Upper lobe of left lung (tissue), 6 donors: ENCODE measurements at regions not wholly inside any gene's neighbourhood (a gene's known extent, or its start where the extent isn't known, plus 50 kb on each side); places are given as distances from the start of the nearest gene placed in this dataset.

ENCODE experiments used
- ATAC-seq, 2 donors: fragments of 200-7000 bp; cut with Tn5 transposase; one replicate each; pipeline ENCODE4 v1.9.1; 2022; ENCODE audit warnings: mild to moderate bottlenecking in 2 of 2, moderate library complexity in 2 of 2; ENCODE audit not compliant: low FRiP score in 2 of 2
- DNase-seq, 2 donors: peaks; one replicate each; pipeline ENCODE4 v3.0.0-alpha.2; 2019 to 2020
- H3K27ac ChIP-seq, 4 donors: fragments of 200-600 bp; sonication (generic); one replicate each; pipeline ENCODE4 v1.5.1; 2016 to 2019
- H3K27me3 ChIP-seq, 4 donors: fragments of 200-600 bp; sonication (generic); one replicate each; pipeline ENCODE4 v1.5.1; 2017 to 2019
- H3K36me3 ChIP-seq, 4 donors: fragments of 200-600 bp; sonication (generic); one replicate each; pipeline ENCODE4 v1.5.1; 2016 to 2019
- H3K4me1 ChIP-seq, 4 donors: fragments of 200-600 bp; sonication (generic); one replicate each; pipeline ENCODE4 v1.5.1; 2018 to 2019
- H3K4me3 ChIP-seq, 4 donors: fragments of 200-600 bp; sonication (generic); one replicate each; pipeline ENCODE4 v1.5.1; 2017 to 2019; ENCODE audit warnings: mild to moderate bottlenecking in 2 of 4, moderate library complexity in 1 of 4
- H3K9me3 ChIP-seq, 4 donors: fragments of 200-600 bp; sonication (generic); one replicate each; pipeline ENCODE4 v1.5.1; 2018 to 2019
- CTCF ChIP-seq, 6 experiments: fragments of 450-650 bp in 4 of 6; fragments of 200-600 bp in 2 of 6; sonication (generic) in 2 of 6; IDR thresholded peaks; one replicate each; pipeline ENCODE4 v1.5.1; 2016 to 2019; ENCODE audit warnings: antibody characterized with exemption in 6 of 6
- EP300 ChIP-seq, 4 donors: sonication (generic); formaldehyde crosslinking; IDR thresholded peaks; one replicate each; pipeline ENCODE4 v1.5.1; 2017; ENCODE audit warnings: antibody characterized with exemption in 4 of 4, control low read depth in 2 of 4
- POLR2A ChIP-seq, 4 donors: fragments of 450-650 bp; IDR thresholded peaks; one replicate each; pipeline ENCODE4 v1.5.1; 2016 to 2017; ENCODE audit warnings: antibody characterized with exemption in 4 of 4, mild to moderate bottlenecking in 2 of 4
- POLR2AphosphoS5 ChIP-seq, 2 donors: sonication (generic); formaldehyde crosslinking; IDR thresholded peaks; one replicate each; pipeline ENCODE4 v1.5.1; 2017; ENCODE audit warnings: antibody characterized with exemption in 2 of 2
- WGBS, 2 donors: methylation state at CpG; one replicate each; pipeline ENCODE4 v1.1.5; 2017 to 2018; 5-methylcytosine and 5-hydroxymethylcytosine counted together
- donor health status: DM: no; HTN: no; CAD: no; lungs with moderate emphysema.
- donor health status: DM: no; HTN: yes; CAD: no; lungs with severe emphysema.

GRCh38 chr10:131802156-131802915 lies 98.5 kb upstream of the PPP2R2D start:
- peak in 1 of 2 donors; percentile 36 for DNase-seq
- WGBS, 2 donors, result 95% methylated on average over 16 of the region's 16 CpGs
- H3K36me3 ChIP-seq, result no peaks in the 10 kb centered on the region
- H3K27me3 ChIP-seq, result no peaks in the 10 kb centered on the region
- H3K9me3 ChIP-seq, result peaks cover 8 to 22% (median 12%) of the 10 kb centered on the region in 4 donors
- ATAC-seq, result no peak
- H3K4me1 ChIP-seq, result no peaks in the 10 kb centered on the region
- H3K4me3 ChIP-seq, result no peak overlapping the region
- H3K27ac ChIP-seq, result no peak overlapping the region
- TF ChIP-seq POLR2A (IDR thresholded peaks at IDR 0.05) (no peak), CTCF (IDR thresholded peaks at IDR 0.05) (no peak), EP300 (IDR thresholded peaks at IDR 0.05) (no peak), POLR2AphosphoS5 (IDR thresholded peaks at IDR 0.05) (no peak)

GRCh38 chr10:131802996-131803395 lies 97.8 kb upstream of the PPP2R2D start:
- no peak overlapping the region for H3K27ac ChIP-seq
- ATAC-seq (no peak), DNase-seq (peak in 1 of 2 donors; percentile 67)
- 66 to 73% methylated on average over 13 of the region's 13 CpGs for WGBS, 2 donors
- no peak overlapping the region for H3K4me3 ChIP-seq
- H3K9me3 ChIP-seq, result peaks cover 8 to 18% (median 9%) of the 10 kb centered on the region in 4 donors
- H3K27me3 ChIP-seq, result no peaks in the 10 kb centered on the region
- no peaks in the 10 kb centered on the region for H3K4me1 ChIP-seq
- TF ChIP-seq CTCF (IDR thresholded peaks at IDR 0.05), result no peak
- no peak for TF ChIP-seq POLR2AphosphoS5 (IDR thresholded peaks at IDR 0.05)
- TF ChIP-seq EP300 (IDR thresholded peaks at IDR 0.05), result no peak
- TF ChIP-seq POLR2A (IDR thresholded peaks at IDR 0.05), result no peak
- no peaks in the 10 kb centered on the region for H3K36me3 ChIP-seq

- H3K4me3 ChIP-seq, result no peak overlapping the region
- no peak for TF ChIP-seq EP300 (IDR thresholded peaks at IDR 0.05)
- no peak for TF ChIP-seq POLR2AphosphoS5 (IDR thresholded peaks at IDR 0.05)
- no peak for TF ChIP-seq CTCF (IDR thresholded peaks at IDR 0.05)
- TF ChIP-seq POLR2A (IDR thresholded peaks at IDR 0.05), result no peak
These were observed 96.9 kb upstream of the PPP2R2D start for GRCh38 chr10:131803860-131804425.

GRCh38 chr10:131804551-131805295 lies 96.1 kb upstream of the PPP2R2D start:
- ATAC-seq (no peak), DNase-seq (peak in 1 of 2 donors; percentile 17)
- 78 to 79% methylated on average over 20 of the region's 20 CpGs for WGBS, 2 donors

More at GRCh38 chr10:131803860-131804425, 96.9 kb upstream of the PPP2R2D start:
- 77 to 84% methylated on average over 9 of the region's 9 CpGs for WGBS, 2 donors
- Histone ChIP-seq H3K4me1 (no peaks in the 10 kb centered on the region), H3K27ac (no peak overlapping the region), H3K9me3 (peaks cover 8 to 15% (median 9%) of the 10 kb centered on the region in 4 donors), H3K27me3 (no peaks in the 10 kb centered on the region), H3K36me3 (no peaks in the 10 kb centered on the region)
- DNase-seq (no peak), ATAC-seq (no peak)

More at GRCh38 chr10:131804551-131805295, 96.1 kb upstream of the PPP2R2D start:
- H3K4me3 ChIP-seq, result no peak overlapping the region
- no peaks in the 10 kb centered on the region for H3K4me1 ChIP-seq
- H3K9me3 ChIP-seq, result peaks cover under 1 to 8% (median 2%) of the 10 kb centered on the region in 4 donors
- H3K27me3 ChIP-seq, result no peaks in the 10 kb centered on the region
- no peaks in the 10 kb centered on the region for H3K36me3 ChIP-seq
- H3K27ac ChIP-seq, result no peak overlapping the region
- TF ChIP-seq CTCF (IDR thresholded peaks at IDR 0.05), result no peak
- no peak for TF ChIP-seq POLR2A (IDR thresholded peaks at IDR 0.05)
- TF ChIP-seq EP300 (IDR thresholded peaks at IDR 0.05), result no peak
